IPS DF 4.7 (cell line): ENCODE measurements at regions not wholly inside any gene's neighbourhood (a gene's known extent, or its start where the extent isn't known, plus 50 kb on each side); places are given as distances from the start of the nearest gene placed in this dataset.

Experiments used
- DNase-seq: peaks from one replicate; pipeline ENCODE4 v3.0.0-alpha.2; 2013; ENCODE audit warnings: low spot score; ENCODE audit errors: extremely low read depth

- DNase-seq, result no peak
Measured at GRCh38 chr6:168726312-168726856, 285.4 kb downstream of the SMOC2 start.

GRCh38 chr6:168725802-168726201, 284.8 kb downstream of the SMOC2 start:
- DNase-seq, result no peak

- no peak for DNase-seq
Measured at GRCh38 chr6:168724669-168725570, 283.9 kb downstream of the SMOC2 start.

- DNase-seq, result no peak
Measured at GRCh38 chr6:168724033-168724432, 283.0 kb downstream of the SMOC2 start.

- no peak for DNase-seq
Measured at GRCh38 chr6:168722397-168722796, 281.4 kb downstream of the SMOC2 start.

GRCh38 chr6:168721571-168721970, 280.6 kb downstream of the SMOC2 start:
- DNase-seq, result no peak

- DNase-seq, result no peak
Measured at GRCh38 chr6:168719901-168720300, 278.9 kb downstream of the SMOC2 start.

GRCh38 chr6:168718821-168719475, 278.0 kb downstream of the SMOC2 start:
- DNase-seq, result no peak
